ENCODE measurements at regions not wholly inside any gene's neighbourhood (a gene's known extent, or its start where the extent isn't known, plus 50 kb on each side); places are given as distances from the start of the nearest gene placed in this dataset.

GRCh38 chr12:92506891-92507290 lies 195.9 kb upstream of the PLEKHG7 start:
- Mint-ChIP-seq H3K9me3 (peaks cover 2% of the 10 kb centered on the region), H3K4me1 (peaks cover 46% of the 10 kb centered on the region), H3K27ac (peak overlapping the region; percentile 52), H3K4me3 (no peak overlapping the region), H3K27me3 (ENCODE audit: insufficient read depth, low read depth) (peaks cover 3% of the 10 kb centered on the region), H3K36me3 (no peaks in the 10 kb centered on the region)
- Histone ChIP-seq H3K4me3 (no peak overlapping the region), H3F3A (ENCODE audit: low read depth) (peaks cover 24% of the 10 kb centered on the region), H3K4me1 (peaks cover 47% of the 10 kb centered on the region), H2AFZ (replicated peaks) (peak overlapping the region; percentile 38), H3K9ac (no peak overlapping the region), H3K36me3 (no peaks in the 10 kb centered on the region), H4K20me1 (ENCODE audit: low read depth) (no peaks in the 10 kb centered on the region), H3K79me2 (ENCODE audit: low read depth) (no peaks in the 10 kb centered on the region), H3K4me2 (no peak overlapping the region), H3K27me3 (no peaks in the 10 kb centered on the region), H3K9me3 (ENCODE audit: low read depth) (no peaks in the 10 kb centered on the region), H3K27ac (no peak overlapping the region)
- no peak for TF ChIP-seq CTCF (IDR thresholded peaks at IDR 0.05)
- TF ChIP-seq EZH2phosphoT487 (IDR thresholded peaks at IDR 0.05), result no peak
- TF ChIP-seq EZH2 (IDR thresholded peaks at IDR 0.05), result no peak
- no peak for DNase-seq (ENCODE audit: low spot score)

GRCh38 chr12:92506460-92506859 lies 196.3 kb upstream of the PLEKHG7 start:
- Histone ChIP-seq H3K27ac (no peak overlapping the region), H3K79me2 (ENCODE audit: low read depth) (no peaks in the 10 kb centered on the region), H3K9me3 (ENCODE audit: low read depth) (no peaks in the 10 kb centered on the region), H3F3A (ENCODE audit: low read depth) (peaks cover 24% of the 10 kb centered on the region), H3K4me3 (no peak overlapping the region), H4K20me1 (ENCODE audit: low read depth) (no peaks in the 10 kb centered on the region), H3K9ac (no peak overlapping the region), H3K4me2 (no peak overlapping the region), H3K36me3 (no peaks in the 10 kb centered on the region), H2AFZ (replicated peaks) (peak overlapping the region; percentile 38), H3K4me1 (peaks cover 47% of the 10 kb centered on the region), H3K27me3 (no peaks in the 10 kb centered on the region)
- H3K9me3 Mint-ChIP-seq, result peaks cover 2% of the 10 kb centered on the region
- H3K4me3 Mint-ChIP-seq, result no peak overlapping the region
- TF ChIP-seq EZH2phosphoT487 (IDR thresholded peaks at IDR 0.05), result no peak
- TF ChIP-seq EZH2 (IDR thresholded peaks at IDR 0.05), result no peak
- TF ChIP-seq CTCF (IDR thresholded peaks at IDR 0.05), result no peak
- H3K4me1 Mint-ChIP-seq, result peaks cover 46% of the 10 kb centered on the region
- no peak for DNase-seq (ENCODE audit: low spot score)
- H3K27me3 Mint-ChIP-seq (ENCODE audit: insufficient read depth, low read depth), result peaks cover 3% of the 10 kb centered on the region
- H3K36me3 Mint-ChIP-seq, result no peaks in the 10 kb centered on the region
- H3K27ac Mint-ChIP-seq, result no peak overlapping the region

GRCh38 chr12:92505254-92506231 lies 197.2 kb upstream of the PLEKHG7 start:
- H3K27me3 Mint-ChIP-seq (ENCODE audit: insufficient read depth, low read depth), result peaks cover 3% of the 10 kb centered on the region
- H3K4me1 ChIP-seq, result peaks cover 47% of the 10 kb centered on the region
- H2AFZ ChIP-seq (replicated peaks), result no peak overlapping the region
- H3K9me3 ChIP-seq (ENCODE audit: low read depth), result no peaks in the 10 kb centered on the region
- no peaks in the 10 kb centered on the region for H4K20me1 ChIP-seq (ENCODE audit: low read depth)
- H3K4me3 ChIP-seq, result no peak overlapping the region
- TF ChIP-seq CTCF (IDR thresholded peaks at IDR 0.05), result no peak
- no peaks in the 10 kb centered on the region for H3K36me3 ChIP-seq
- H3K27ac ChIP-seq, result peak overlapping the region; percentile 83
- H3K27me3 ChIP-seq, result no peaks in the 10 kb centered on the region
- H3K79me2 ChIP-seq (ENCODE audit: low read depth), result no peaks in the 10 kb centered on the region
- H3K27ac Mint-ChIP-seq, result peak overlapping the region; percentile 65
- peaks cover 2% of the 10 kb centered on the region for H3K9me3 Mint-ChIP-seq
- peak overlapping the region; percentile 62 for H3K4me2 ChIP-seq
- H3K4me3 Mint-ChIP-seq, result peak overlapping the region; percentile 30
- H3F3A ChIP-seq (ENCODE audit: low read depth), result peaks cover 24% of the 10 kb centered on the region
- H3K36me3 Mint-ChIP-seq, result no peaks in the 10 kb centered on the region
- H3K4me1 Mint-ChIP-seq, result peaks cover 46% of the 10 kb centered on the region
- H3K9ac ChIP-seq, result no peak overlapping the region
- DNase-seq (ENCODE audit: low spot score), result peak; percentile 51

Measured in neural progenitor cell (in vitro differentiated cells).